ENCODE measurements at regions not wholly inside any gene's neighbourhood (a gene's known extent, or its start where the extent isn't known, plus 50 kb on each side); places are given as distances from the start of the nearest gene placed in this dataset.

GRCh38 chr5:118450554-118451332, 537.6 kb downstream of the DTWD2 start:
- Histone ChIP-seq H3K4me2 (ENCODE audit: low read length) (no peak overlapping the region), H3K4me1 (ENCODE audit: insufficient read depth, low read length, poor library complexity, severe bottlenecking) (peaks cover 5% of the 10 kb centered on the region), H3K9me2 (ENCODE audit: insufficient read depth, low read length) (no peaks in the 10 kb centered on the region), H4K20me1 (ENCODE audit: insufficient read depth, low read length) (no peaks in the 10 kb centered on the region), H2AFZ (ENCODE audit: low read length) (no peak overlapping the region), H3K9me3 (ENCODE audit: low read length) (no peaks in the 10 kb centered on the region), H3K4me3 (ENCODE audit: low read depth, low read length, poor library complexity, severe bottlenecking) (no peak overlapping the region), H3K36me3 (ENCODE audit: insufficient read depth, low read length) (no peaks in the 10 kb centered on the region), H3K79me2 (ENCODE audit: insufficient read depth, low read depth, low read length) (no peaks in the 10 kb centered on the region), H3K27ac (ENCODE audit: low read depth, low read length, poor library complexity, severe bottlenecking) (no peak overlapping the region)
- TF ChIP-seq CTCF (conservative IDR thresholded peaks at IDR 0.05; ENCODE audit: low read length) = no peak
- no peak for TF ChIP-seq EZH2phosphoT487 (IDR thresholded peaks at IDR 0.05; ENCODE audit: borderline replicate concordance, low read depth, low read length)
- BruUV-seq (replicated peaks) = no TSS peak
- intact Hi-C loops (cut with micrococcal nuclease; ENCODE audit: unreplicated experiment) = no loop called here
- ChIA-PET POLR2A (interaction anchor here (0.7 kb wide), 2 partner anchors 188 to 199 kb away, joined by 3 read pairs; no protein-coding TSS in a partner anchor), CTCF (ENCODE audit: unreplicated experiment) (no interaction called here)
- DNase-seq (ENCODE audit: low spot score) = no peak

GRCh38 chr5:118447350-118447749, 541.0 kb downstream of the DTWD2 start:
- TF ChIP-seq CTCF (conservative IDR thresholded peaks at IDR 0.05; ENCODE audit: low read length) (no peak), EZH2phosphoT487 (IDR thresholded peaks at IDR 0.05; ENCODE audit: borderline replicate concordance, low read depth, low read length) (no peak)
- Histone ChIP-seq H3K36me3 (ENCODE audit: insufficient read depth, low read length) (no peaks in the 10 kb centered on the region), H3K27ac (ENCODE audit: low read depth, low read length, poor library complexity, severe bottlenecking) (no peak overlapping the region), H4K20me1 (ENCODE audit: insufficient read depth, low read length) (no peaks in the 10 kb centered on the region), H3K4me3 (ENCODE audit: low read depth, low read length, poor library complexity, severe bottlenecking) (no peak overlapping the region), H2AFZ (ENCODE audit: low read length) (no peak overlapping the region), H3K4me1 (ENCODE audit: insufficient read depth, low read length, poor library complexity, severe bottlenecking) (peaks cover 7% of the 10 kb centered on the region), H3K9me3 (ENCODE audit: low read length) (no peaks in the 10 kb centered on the region), H3K79me2 (ENCODE audit: insufficient read depth, low read depth, low read length) (no peaks in the 10 kb centered on the region), H3K9me2 (ENCODE audit: insufficient read depth, low read length) (no peaks in the 10 kb centered on the region), H3K4me2 (ENCODE audit: low read length) (no peak overlapping the region)
- intact Hi-C loops (cut with micrococcal nuclease; ENCODE audit: unreplicated experiment) = no loop called here
- ChIA-PET CTCF (ENCODE audit: unreplicated experiment) (no interaction called here), POLR2A (no interaction called here)
- no TSS peak for BruUV-seq (replicated peaks)
- DNase-seq (ENCODE audit: low spot score) = no peak

GRCh38 chr5:118441956-118442355, 546.4 kb downstream of the DTWD2 start:
- Histone ChIP-seq H3K4me2 (ENCODE audit: low read length) (no peak overlapping the region), H4K20me1 (ENCODE audit: insufficient read depth, low read length) (no peaks in the 10 kb centered on the region), H3K9me2 (ENCODE audit: insufficient read depth, low read length) (no peaks in the 10 kb centered on the region), H3K79me2 (ENCODE audit: insufficient read depth, low read depth, low read length) (no peaks in the 10 kb centered on the region), H3K36me3 (ENCODE audit: insufficient read depth, low read length) (no peaks in the 10 kb centered on the region), H2AFZ (ENCODE audit: low read length) (no peak overlapping the region), H3K27ac (ENCODE audit: low read depth, low read length, poor library complexity, severe bottlenecking) (no peak overlapping the region), H3K4me3 (ENCODE audit: low read depth, low read length, poor library complexity, severe bottlenecking) (no peak overlapping the region), H3K9me3 (ENCODE audit: low read length) (no peaks in the 10 kb centered on the region), H3K4me1 (ENCODE audit: insufficient read depth, low read length, poor library complexity, severe bottlenecking) (peaks cover 7% of the 10 kb centered on the region)
- no TSS peak for BruUV-seq (replicated peaks)
- ChIA-PET POLR2A (interaction anchor here (1.3 kb wide), 1 partner anchor 21 kb away, joined by 3 read pairs; no protein-coding TSS in a partner anchor), CTCF (ENCODE audit: unreplicated experiment) (no interaction called here)
- TF ChIP-seq EZH2phosphoT487 (IDR thresholded peaks at IDR 0.05; ENCODE audit: borderline replicate concordance, low read depth, low read length) = no peak
- intact Hi-C loops (cut with micrococcal nuclease; ENCODE audit: unreplicated experiment) = no loop called here
- no peak for DNase-seq (ENCODE audit: low spot score)
